ENCODE measurements at regions not wholly inside any gene's neighbourhood (a gene's known extent, or its start where the extent isn't known, plus 50 kb on each side); places are given as distances from the start of the nearest gene placed in this dataset.

DNA sequence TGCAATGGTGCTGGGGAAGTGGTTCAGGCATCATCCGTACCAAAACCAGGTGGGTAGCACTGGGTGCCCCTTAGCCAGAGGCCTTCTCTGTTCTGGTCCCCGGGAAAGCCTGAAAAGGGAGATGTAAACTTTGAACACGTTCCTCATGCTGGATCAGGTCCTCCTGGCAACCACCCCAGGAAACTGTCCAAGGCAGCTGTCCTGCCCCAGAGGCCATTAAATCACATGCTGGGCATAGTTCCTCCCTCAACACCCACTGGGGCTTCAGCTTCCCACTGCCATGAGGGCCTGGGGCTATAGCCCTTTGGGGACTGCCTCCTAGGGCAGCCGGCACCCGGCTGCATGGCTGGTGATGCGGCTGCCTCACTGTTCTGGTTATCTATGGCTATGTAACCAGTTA is 228.9 kb upstream of the MVB12B start:
- no peak overlapping the region for H3K4me2 ChIP-seq (ENCODE audit: insufficient read depth in 1 of 2, low read depth in 2 of 2, low read length in 2 of 2)
- no peak overlapping the region for H2BK120ac ChIP-seq (replicated peaks; ENCODE audit: low read depth, low read length)
- H2BK15ac ChIP-seq (ENCODE audit: low read length), result no peak overlapping the region
- H3K56ac ChIP-seq (replicated peaks; ENCODE audit: insufficient read length, low read depth, low read length), result no peak overlapping the region
- no peaks in the 10 kb centered on the region; a peak in 1 of 7 replicates for H3K27me3 ChIP-seq (replicated peaks in 1 of 4; ENCODE audit: control insufficient read depth in 3 of 4, extremely low read depth in 1 of 4, insufficient read depth in 3 of 4, low read length in 3 of 4)
- ChIA-PET POLR2A (ENCODE audit: partially characterized antibody) (no interaction called here), CTCF (ENCODE audit: partially characterized antibody) (no interaction called here)
- no peaks in the 10 kb centered on the region for H3K4me1 ChIP-seq (replicated peaks in 1 of 4; ENCODE audit: control insufficient read depth in 3 of 4, insufficient read depth in 4 of 4, low read length in 3 of 4)
- peaks cover 0 to 4% of the 10 kb centered on the region in 2 experiments; a peak in 2 of 4 replicates for H3K9me3 ChIP-seq (ENCODE audit: insufficient read depth in 2 of 2, low read depth in 1 of 2, low read length in 1 of 2)
- H4K91ac ChIP-seq (replicated peaks; ENCODE audit: insufficient read length, low read length), result no peak overlapping the region
- H3K79me2 ChIP-seq (ENCODE audit: control insufficient read depth in 1 of 2, insufficient read depth in 2 of 2, low read length in 2 of 2), result no peaks in the 10 kb centered on the region
- FAIRE-seq, result no peak
- no peak overlapping the region for H3K18ac ChIP-seq (ENCODE audit: extremely low read depth, low read length)
- no peaks in the 10 kb centered on the region for H4K20me1 ChIP-seq (replicated peaks in 1 of 2; ENCODE audit: control insufficient read depth in 1 of 2, insufficient read depth in 2 of 2, low read length in 2 of 2)
- no peak overlapping the region for H3K14ac ChIP-seq (ENCODE audit: insufficient read length)
- H2AK5ac ChIP-seq (ENCODE audit: low read depth, low read length), result no peak overlapping the region
- H2BK12ac ChIP-seq (ENCODE audit: low read depth, low read length), result no peak overlapping the region
- H3K23ac ChIP-seq (ENCODE audit: insufficient read length), result no peak overlapping the region
- no peak overlapping the region for H2BK20ac ChIP-seq (ENCODE audit: low read length)
- WGBS, 2 experiments (ENCODE audit: extremely low coverage in 1 of 2, insufficient coverage in 1 of 2, insufficient read length in 1 of 2, insufficient replicate concordance in 2 of 2, low coverage in 1 of 2, low lambda C conversion rate in 2 of 2, missing lambda C conversion rate in 1 of 2), result 91% methylated on average over 6 of the region's 6 CpGs; no CpG with 5 or more reads in 1 of the 2 experiments
- no peak overlapping the region for H3K4ac ChIP-seq (replicated peaks; ENCODE audit: insufficient read length, low read depth, low read length)
- TF ChIP-seq GTF2F1 (IDR thresholded peaks at IDR 0.05; ENCODE audit: borderline replicate concordance, low read depth, low read length) (no peak), KDM4A (IDR thresholded peaks at IDR 0.05; ENCODE audit: low read depth, low read length, severe bottlenecking) (no peak), EP300 (IDR thresholded peaks at IDR 0.05; ENCODE audit: borderline replicate concordance in 1 of 2, low read depth in 2 of 2, low read length in 2 of 2) (no peak), EGR1 (IDR thresholded peaks at IDR 0.05; ENCODE audit: borderline replicate concordance, low read depth, low read length) (no peak), BACH1 (IDR thresholded peaks at IDR 0.05; ENCODE audit: low read length) (no peak), RXRA (IDR thresholded peaks at IDR 0.05; ENCODE audit: insufficient read depth, low read depth, low read length) (no peak), ZNF274 (IDR thresholded peaks at IDR 0.05; ENCODE audit: borderline replicate concordance, extremely low read depth, low read length) (no peak), MAFK (IDR thresholded peaks at IDR 0.05; ENCODE audit: low read depth, low read length) (no peak), TCF12 (IDR thresholded peaks at IDR 0.05; ENCODE audit: low read depth, low read length) (no peak)
- TF ChIP-seq, protein P1, sequence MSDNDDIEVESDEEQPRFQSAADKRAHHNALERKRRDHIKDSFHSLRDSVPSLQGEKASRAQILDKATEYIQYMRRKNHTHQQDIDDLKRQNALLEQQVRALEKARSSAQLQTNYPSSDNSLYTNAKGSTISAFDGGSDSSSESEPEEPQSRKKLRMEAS (IDR thresholded peaks at IDR 0.05), result no peak
- H3K36me3 ChIP-seq (ENCODE audit: control insufficient read depth in 2 of 4, insufficient read depth in 4 of 4, low read length in 3 of 4), result no peaks in the 10 kb centered on the region
- no peak overlapping the region for H3K9ac ChIP-seq (replicated peaks in 1 of 4; ENCODE audit: extremely low read depth in 1 of 4, low read depth in 3 of 4, low read length in 3 of 4)
- H2BK5ac ChIP-seq (ENCODE audit: low read depth, low read length), result no peak overlapping the region
- H3K23me2 ChIP-seq (ENCODE audit: low read depth, low read length), result no peaks in the 10 kb centered on the region
- no peak overlapping the region for H4K5ac ChIP-seq (ENCODE audit: insufficient read length, low read depth, low read length)
- no peak overlapping the region for H2AFZ ChIP-seq (ENCODE audit: low read length)
- H3K27ac ChIP-seq (ENCODE audit: low read depth, low read length), result no peak overlapping the region
- no peak for DNase-seq (ENCODE audit: low read depth in 1 of 2, low spot score in 2 of 2)
- H4K8ac ChIP-seq (ENCODE audit: extremely low read depth, insufficient read depth, low read length), result no peak overlapping the region
- H3K79me1 ChIP-seq (ENCODE audit: low read depth, low read length), result no peaks in the 10 kb centered on the region
- no peak overlapping the region for H3K4me3 ChIP-seq (ENCODE audit: extremely low read depth in 1 of 4, insufficient read depth in 2 of 4, low read depth in 3 of 4, low read length in 4 of 4)
